AG04450 (cell line): ENCODE measurements at regions not wholly inside any gene's neighbourhood (a gene's known extent, or its start where the extent isn't known, plus 50 kb on each side); places are given as distances from the start of the nearest gene placed in this dataset.

ENCODE experiments used
- CTCF ChIA-PET: fragments of 300-600, 350-600 bp; formaldehyde crosslinking; extraction: SDS; loops from one replicate; lab custom pipeline; 2022; ENCODE audit warnings: antibody characterized with exemption, inconsistent platforms; lab: Charles Lee
- POLR2A ChIA-PET: fragments of 350-600 bp; formaldehyde crosslinking; extraction: SDS; loops from one replicate; lab custom pipeline; 2021; ENCODE audit warnings: antibody characterized with exemption, inconsistent platforms; lab: Yijun Ruan, JAX
- DNase-seq: peaks from one replicate; pipeline ENCODE4 v3.0.0-alpha.2; 2011; ENCODE audit warnings: low read depth, low spot score
- H3K27ac ChIP-seq: one replicate; pipeline ENCODE4 v1.5.1; 2012; ENCODE audit warnings: low read depth, low read length, control low read depth
- H3K27me3 ChIP-seq: one replicate; pipeline ENCODE4 v1.6.0; 2012; ENCODE audit warnings: low read length; ENCODE audit not compliant: control insufficient read depth, insufficient read depth
- H3K4me3 ChIP-seq: 2 replicates; pipeline ENCODE4 v1.5.1; 2011; ENCODE audit warnings: mild to moderate bottlenecking, low read depth, low read length, control low read depth
- H3K9me3 ChIP-seq: 2 replicates; pipeline ENCODE4 v1.5.1; 2012; ENCODE audit warnings: low read length; ENCODE audit not compliant: control insufficient read depth, insufficient read depth
- CTCF ChIP-seq: IDR thresholded peaks from 2 replicates; pipeline ENCODE4 v1.5.1; 2011; ENCODE audit warnings: low read depth, low read length, control low read depth, inconsistent platforms

DNA sequence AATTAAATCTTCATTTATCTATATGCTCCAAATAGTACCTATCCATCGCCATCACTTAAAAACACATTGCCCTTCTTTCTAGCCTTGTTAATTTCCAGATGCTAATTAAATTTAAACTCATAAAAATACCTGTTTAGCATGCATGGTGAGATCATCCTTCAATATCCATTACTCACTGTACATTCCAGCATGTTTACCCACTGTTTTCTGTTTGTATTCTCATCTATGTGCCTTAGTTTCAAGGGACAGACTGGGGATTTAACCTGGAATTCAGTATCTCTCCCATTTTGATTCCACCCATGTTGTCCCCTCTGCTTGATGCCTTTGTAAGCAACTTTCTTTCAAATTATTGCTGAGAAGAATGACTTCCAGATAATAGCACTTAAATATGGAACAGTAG lies 208.0 kb downstream of the SPTSSA start:
- no peaks in the 10 kb centered on the region for H3K27me3 ChIP-seq
- no peak for TF ChIP-seq CTCF
- DNase-seq: no peak
- CTCF ChIA-PET: no interaction called here
- H3K9me3 ChIP-seq: no peaks in the 10 kb centered on the region
- no peak overlapping the region for H3K4me3 ChIP-seq
- POLR2A ChIA-PET: no interaction called here
- no peak overlapping the region for H3K27ac ChIP-seq

GRCh38 chr14:34252227-34252626 lies 209.8 kb downstream of the SPTSSA start:
- ChIA-PET CTCF (no interaction called here), POLR2A (no interaction called here)
- Histone ChIP-seq H3K9me3 (no peaks in the 10 kb centered on the region), H3K4me3 (no peak overlapping the region), H3K27me3 (no peaks in the 10 kb centered on the region), H3K27ac (no peak overlapping the region)
- no peak for DNase-seq
- TF ChIP-seq CTCF: no peak

DNA sequence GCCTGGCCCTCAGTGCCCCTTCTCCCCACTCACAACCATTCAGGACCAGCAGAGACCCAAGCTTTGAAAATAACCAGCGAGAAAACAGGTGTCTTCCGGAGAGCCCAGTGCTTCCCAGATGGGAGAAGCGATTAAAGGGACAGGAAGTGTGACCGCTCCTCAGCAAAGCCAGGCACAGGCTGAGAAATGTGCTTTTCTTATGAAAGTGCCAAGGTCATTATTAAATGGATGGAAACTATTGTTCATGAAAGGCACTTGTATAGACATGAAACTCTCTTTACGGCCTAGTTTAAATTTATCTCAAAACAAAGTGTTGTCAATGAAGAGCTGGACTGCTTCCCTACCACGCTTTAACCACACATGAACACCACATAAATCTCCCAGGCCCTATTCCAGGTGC lies 210.4 kb downstream of the SPTSSA start:
- no peak for DNase-seq
- ChIA-PET CTCF (no interaction called here), POLR2A (no interaction called here)
- TF ChIP-seq CTCF: no peak
- no peak overlapping the region for H3K27ac ChIP-seq
- no peaks in the 10 kb centered on the region for H3K27me3 ChIP-seq
- H3K9me3 ChIP-seq: no peaks in the 10 kb centered on the region
- no peak overlapping the region for H3K4me3 ChIP-seq

DNA sequence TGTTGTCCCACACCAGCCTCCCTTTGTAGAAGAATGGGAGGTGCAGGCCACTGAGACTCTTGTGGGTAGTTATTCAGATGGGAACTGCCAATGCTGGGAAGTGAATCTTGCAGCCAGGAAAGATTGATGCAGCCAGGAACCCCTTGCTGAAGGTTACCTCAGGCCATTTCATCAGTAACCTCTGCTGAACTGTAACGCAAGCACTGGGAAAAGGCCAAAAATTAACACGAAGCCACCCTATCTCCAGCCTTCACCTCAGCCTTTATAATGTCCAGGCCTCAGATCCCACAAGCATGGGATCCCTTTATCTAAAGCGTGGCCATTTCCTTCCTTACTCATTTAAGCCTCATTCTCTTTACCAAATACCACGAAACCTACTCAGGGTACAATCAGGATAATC lies 211.1 kb downstream of the SPTSSA start:
- Histone ChIP-seq H3K27me3 (no peaks in the 10 kb centered on the region), H3K4me3 (no peak overlapping the region), H3K9me3 (no peaks in the 10 kb centered on the region), H3K27ac (no peak overlapping the region)
- TF ChIP-seq CTCF: no peak
- no peak for DNase-seq
- ChIA-PET POLR2A (no interaction called here), CTCF (no interaction called here)

GRCh38 chr14:34247605-34248004 lies 214.4 kb downstream of the SPTSSA start:
- POLR2A ChIA-PET: no interaction called here
- CTCF ChIA-PET: interaction anchor here (1.8 kb wide), 1 partner anchor 77 kb away, joined by 3 read pairs; no protein-coding TSS in a partner anchor
- Histone ChIP-seq H3K27ac (no peak overlapping the region), H3K4me3 (no peak overlapping the region), H3K9me3 (no peaks in the 10 kb centered on the region), H3K27me3 (no peaks in the 10 kb centered on the region)
- no peak for TF ChIP-seq CTCF
- no peak for DNase-seq
